HCT116 (cell line): ENCODE measurements at regions not wholly inside any gene's neighbourhood (a gene's known extent, or its start where the extent isn't known, plus 50 kb on each side); places are given as distances from the start of the nearest gene placed in this dataset.

Source experiments
- ATAC-seq: fragments of 200-7000 bp; cut with Tn5 transposase; 2 replicates; pipeline ENCODE4 v1.9.1; 2020; ENCODE audit warnings: mild to moderate bottlenecking, moderate library complexity
- BruUV-seq: library from RNA; stranded (reverse); fragments of 400-500 nt; replicated peaks from 2 replicates; lab custom pipeline; 2021; lab: Mats Ljungman, UMichigan
- CTCF ChIA-PET: fragments of 300-600 bp; sonication (Branson Sonifier 250); formaldehyde crosslinking; loops from one replicate; lab custom pipeline; 2021; ENCODE audit warnings: antibody characterized with exemption; lab: Charles Lee
- POLR2A ChIA-PET: fragments of 300-600, 350-600 bp; sonication (Branson Sonifier 250); formaldehyde crosslinking; loops from one replicate; lab custom pipeline; 2021; ENCODE audit warnings: antibody characterized with exemption; lab: Charles Lee
- RAD21 ChIA-PET, 2 experiments: fragments of 300-600 bp; sonication (Branson Sonifier 250); formaldehyde crosslinking; loops; one replicate each; lab custom pipeline; 2023; ENCODE audit warnings: low total read pairs in 2 of 2; ENCODE audit not compliant: uncharacterized antibody in 2 of 2, unreplicated experiment in 2 of 2, low non-redundant PET in 1 of 2; lab: Charles Lee
- DNase-seq: peaks from one replicate; pipeline ENCODE4 v3.0.0-alpha.2; 2010; ENCODE audit warnings: low read depth, low spot score
- H2AFZ ChIP-seq: fragments of 200-600 bp; shearing (Covaris generic), sonication (generic); 2 replicates; pipeline ENCODE4 v1.6.1; 2017; ENCODE audit warnings: low read depth, mixed run types, mixed read lengths, antibody characterized with exemption, low read length; ENCODE audit not compliant: poor library complexity, severe bottlenecking
- H3K27ac ChIP-seq: 2 replicates; pipeline ENCODE4 v1.5.1; 2012; ENCODE audit warnings: low read depth, low read length
- H3K27me3 ChIP-seq: fragments of 200-600 bp; sonication (generic); 2 replicates; pipeline ENCODE4 v1.6.1; 2016; ENCODE audit warnings: mixed run types, low read length, mixed read lengths; ENCODE audit not compliant: insufficient read depth
- H3K36me3 ChIP-seq, 2 experiments: fragments of 200-500 bp in 1 of 2; fragments of 200-600 bp in 1 of 2; sonication (Bioruptor generic) in 1 of 2; sonication (generic) in 1 of 2; 2 replicates each; pipeline versions ENCODE4 v1.5.1 to v1.6.1; 2014 to 2016; ENCODE audit warnings: low read length in 2 of 2, inconsistent platforms in 1 of 2, mixed read lengths in 1 of 2, mixed run types in 1 of 2; ENCODE audit not compliant: insufficient read depth in 2 of 2, control insufficient read depth in 1 of 2
- H3K4me1 ChIP-seq, 2 experiments: fragments of 200-600 bp in 1 of 2; sonication (generic) in 1 of 2; 2 replicates each; pipeline versions ENCODE4 v1.5.1 to v1.6.1; 2012 to 2017; ENCODE audit warnings: low read length in 2 of 2, inconsistent platforms in 1 of 2, mild to moderate bottlenecking in 1 of 2, mixed read lengths in 1 of 2, mixed run types in 1 of 2, moderate library complexity in 1 of 2; ENCODE audit not compliant: insufficient read depth in 2 of 2, control insufficient read depth in 1 of 2
- H3K4me2 ChIP-seq: fragments of 200-600 bp; sonication (generic); 2 replicates; pipeline ENCODE4 v1.6.1; 2017; ENCODE audit warnings: mixed run types, low read length, mixed read lengths
- H3K4me3 ChIP-seq, 2 experiments: fragments of 200-600 bp in 1 of 2; sonication (generic) in 1 of 2; replicated peaks in 1 of 2; 2 replicates each; pipeline ENCODE4 v1.5.1; 2011 to 2016; ENCODE audit warnings: low read length in 2 of 2, control low read depth in 1 of 2, low read depth in 1 of 2, mild to moderate bottlenecking in 1 of 2, mixed read lengths in 1 of 2, mixed run types in 1 of 2
- H3K79me2 ChIP-seq: fragments of 200-600 bp; sonication (generic); 2 replicates; pipeline ENCODE4 v1.6.1; 2017; ENCODE audit warnings: mild to moderate bottlenecking, mixed run types, low read length, moderate library complexity, mixed read lengths; ENCODE audit not compliant: insufficient read depth
- H3K9ac ChIP-seq: fragments of 200-600 bp; sonication (generic); 2 replicates; pipeline ENCODE4 v1.6.1; 2016; ENCODE audit warnings: low read length, mixed read lengths
- H3K9me2 ChIP-seq: fragments of 200-600 bp; sonication (generic), shearing (Covaris generic); 2 replicates; pipeline ENCODE4 v1.6.1; 2017; ENCODE audit warnings: mixed run types, mild to moderate bottlenecking, moderate library complexity; ENCODE audit not compliant: insufficient read depth
- H3K9me3 ChIP-seq, 2 experiments: fragments of 200-500 bp in 1 of 2; fragments of 200-600 bp in 1 of 2; sonication (Bioruptor generic) in 1 of 2; sonication (generic) in 1 of 2; 2 replicates each; pipeline ENCODE4 v1.6.1; 2014 to 2017; ENCODE audit warnings: low read length in 2 of 2, mixed read lengths in 2 of 2, inconsistent platforms in 1 of 2, low read depth in 1 of 2, mild to moderate bottlenecking in 1 of 2, mixed run types in 1 of 2, moderate library complexity in 1 of 2; ENCODE audit not compliant: control insufficient read depth in 1 of 2, insufficient read depth in 1 of 2
- H4K20me1 ChIP-seq: fragments of 200-600 bp; sonication (generic), shearing (Covaris generic); 2 replicates; pipeline ENCODE4 v1.6.1; 2017; ENCODE audit warnings: mixed run types, mild to moderate bottlenecking, moderate library complexity; ENCODE audit not compliant: insufficient read depth
- ATF3 ChIP-seq: IDR thresholded peaks from 2 replicates; pipeline ENCODE4 v1.6.1; 2012
- CBX3 ChIP-seq: IDR thresholded peaks from 2 replicates; pipeline ENCODE4 v1.6.1; 2012; ENCODE audit warnings: low read depth
- CTCF ChIP-seq, 3 experiments: fragments of 200-600 bp in 1 of 3; sonication (generic) in 1 of 3; IDR thresholded peaks in 2 of 3; conservative IDR thresholded peaks in 1 of 3; 2 replicates each; pipeline ENCODE4 v1.5.1; 2012 to 2017; ENCODE audit warnings: low read depth in 2 of 3, low read length in 2 of 3, antibody characterized with exemption in 1 of 3, borderline replicate concordance in 1 of 3, control low read depth in 1 of 3, mild to moderate bottlenecking in 1 of 3, mixed read lengths in 1 of 3, mixed run types in 1 of 3, moderate library complexity in 1 of 3; ENCODE audit not compliant: insufficient read depth in 1 of 3
- EGR1 ChIP-seq: IDR thresholded peaks from 2 replicates; pipeline ENCODE4 v1.6.1; 2012; ENCODE audit warnings: low read depth
- ELF1 ChIP-seq: IDR thresholded peaks from 2 replicates; pipeline ENCODE4 v1.6.1; 2012; ENCODE audit warnings: low read depth, borderline replicate concordance
- FOSL1 ChIP-seq: IDR thresholded peaks from 2 replicates; pipeline ENCODE4 v1.6.1; 2012; ENCODE audit warnings: low read depth
- POLR2A ChIP-seq: IDR thresholded peaks from 2 replicates; pipeline ENCODE4 v1.7.0; 2011; ENCODE audit warnings: borderline replicate concordance; ENCODE audit not compliant: insufficient read depth, insufficient read length; ENCODE audit errors: extremely low read depth
- RAD21 ChIP-seq: IDR thresholded peaks from 2 replicates; pipeline ENCODE4 v1.6.1; 2012; ENCODE audit warnings: low read depth, mild to moderate bottlenecking
- REST ChIP-seq: IDR thresholded peaks from 2 replicates; pipeline ENCODE4 v1.6.1; 2012; ENCODE audit warnings: low read depth
- SP1 ChIP-seq: IDR thresholded peaks from 2 replicates; pipeline ENCODE4 v1.6.1; 2012; ENCODE audit warnings: low read depth
- SRF ChIP-seq: IDR thresholded peaks from 2 replicates; pipeline ENCODE4 v1.6.1; 2012; ENCODE audit warnings: low read depth
- YY1 ChIP-seq: IDR thresholded peaks from 2 replicates; pipeline ENCODE4 v1.6.1; 2011; ENCODE audit warnings: low read length, low read depth, moderate library complexity, mild to moderate bottlenecking; ENCODE audit not compliant: insufficient replicate concordance; ENCODE audit errors: extremely low read depth
- ZBTB33 ChIP-seq: IDR thresholded peaks from 2 replicates; pipeline ENCODE4 v1.6.1; 2011; ENCODE audit warnings: mild to moderate bottlenecking, low read length, moderate library complexity; ENCODE audit not compliant: insufficient replicate concordance; ENCODE audit errors: extremely low read depth
- intact Hi-C: fragments of 100-400 bp; cut with micrococcal nuclease; formaldehyde crosslinking; loops from 2 replicates; pipeline ENCODE4 v1.10.0; 2022

- H3K79me2 ChIP-seq, result no peaks in the 10 kb centered on the region
- H3K9me2 ChIP-seq, result no peaks in the 10 kb centered on the region
- H3K4me2 ChIP-seq, result no peak overlapping the region
- ATAC-seq, result no peak
- ChIA-PET RAD21 (no interaction called here), POLR2A (no interaction called here), CTCF (no interaction called here)
- no TSS peak for BruUV-seq
- H3K4me3 ChIP-seq, result no peak overlapping the region
- no peaks in the 10 kb centered on the region for H3K4me1 ChIP-seq
- no peak for DNase-seq
- H3K9ac ChIP-seq, result no peak overlapping the region
- no peak overlapping the region for H2AFZ ChIP-seq
- intact Hi-C loops, result no loop called here
- no peaks in the 10 kb centered on the region for H3K27me3 ChIP-seq
- no peak overlapping the region for H3K27ac ChIP-seq
- no peak for TF ChIP-seq SRF
- no peak for TF ChIP-seq EGR1
- H3K36me3 ChIP-seq, result no peaks in the 10 kb centered on the region
- no peaks in the 10 kb centered on the region for H4K20me1 ChIP-seq
- no peaks in the 10 kb centered on the region for H3K9me3 ChIP-seq
Measured at GRCh38 chr4:103329642-103330041, 131.5 kb upstream of the CENPE start.

- BruUV-seq, result no TSS peak
- Histone ChIP-seq H3K9me3 (no peaks in the 10 kb centered on the region), H3K9ac (no peak overlapping the region), H3K36me3 (no peaks in the 10 kb centered on the region), H3K4me2 (no peak overlapping the region), H3K4me3 (no peak overlapping the region), H3K4me1 (no peaks in the 10 kb centered on the region), H3K79me2 (no peaks in the 10 kb centered on the region), H3K27me3 (no peaks in the 10 kb centered on the region), H4K20me1 (no peaks in the 10 kb centered on the region), H2AFZ (no peak overlapping the region), H3K9me2 (no peaks in the 10 kb centered on the region), H3K27ac (no peak overlapping the region)
- POLR2A ChIA-PET, result no interaction called here
- no peak for TF ChIP-seq ZBTB33
- no peak for TF ChIP-seq ELF1
- no peak for TF ChIP-seq SP1
- TF ChIP-seq CBX3, result no peak
- no peak for TF ChIP-seq REST
- TF ChIP-seq YY1, result no peak
- TF ChIP-seq CTCF (IDR thresholded peaks at IDR 0.05 in 2 of 3, conservative IDR thresholded peaks at IDR 0.05 in 1 of 3; ENCODE audit: borderline replicate concordance in 1 of 3, insufficient read depth in 1 of 3, low read depth in 2 of 3, low read length in 2 of 3), result no peak
- no peak for TF ChIP-seq FOSL1
- TF ChIP-seq ATF3, result no peak
- no peak for TF ChIP-seq POLR2A
- TF ChIP-seq RAD21, result no peak
- DNase-seq (no peak), ATAC-seq (no peak)
- intact Hi-C loops, result no loop called here
- CTCF ChIA-PET, result no interaction called here
- RAD21 ChIA-PET, result no interaction called here
Measured at GRCh38 chr4:103324811-103325210, 126.7 kb upstream of the CENPE start.
